AML-193 (cell line): ENCODE measurements at regions not wholly inside any gene's neighbourhood (a gene's known extent, or its start where the extent isn't known, plus 50 kb on each side); places are given as distances from the start of the nearest gene placed in this dataset.
"Not testable (repeated sequence)": the region's sequence is repeated elsewhere in the genome, so short reads cannot be mapped to it uniquely, and the experiment has no call there.

Experiments used
- DNase-seq, 2 experiments: peaks; one replicate each; lab custom pipeline; 2025; lab: John Stamatoyannopoulos, UW

DNA sequence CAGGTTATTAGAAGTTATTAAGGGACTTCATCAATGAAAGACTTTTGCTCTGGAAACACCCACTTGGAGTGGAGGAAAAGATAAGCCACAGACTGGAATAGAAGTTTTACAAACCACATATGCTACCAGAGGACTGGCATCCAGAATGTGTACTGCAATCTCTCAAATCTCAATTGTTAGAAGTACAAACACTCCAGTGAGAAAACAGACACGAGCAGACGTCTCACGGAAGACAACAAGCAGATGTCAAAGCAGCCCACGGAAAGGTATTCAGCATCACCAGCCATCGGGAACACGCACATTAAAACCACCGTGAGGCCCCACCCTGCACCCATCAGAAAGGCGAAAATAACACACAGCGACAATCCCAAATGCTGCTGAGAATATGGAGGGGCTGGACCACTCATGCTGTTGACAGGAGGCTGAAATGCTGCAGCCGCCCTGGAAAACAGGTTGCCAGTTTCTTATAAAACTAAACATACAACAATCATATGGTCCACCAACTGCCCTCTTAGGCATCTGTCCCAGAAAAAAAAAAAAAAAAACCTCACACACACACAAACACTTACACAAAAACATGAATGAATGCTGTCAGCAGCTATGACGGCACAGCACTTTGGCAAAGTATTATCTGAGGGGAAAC is 131.9 kb upstream of the SFSWAP start:
- DNase-seq = no peak

DNA sequence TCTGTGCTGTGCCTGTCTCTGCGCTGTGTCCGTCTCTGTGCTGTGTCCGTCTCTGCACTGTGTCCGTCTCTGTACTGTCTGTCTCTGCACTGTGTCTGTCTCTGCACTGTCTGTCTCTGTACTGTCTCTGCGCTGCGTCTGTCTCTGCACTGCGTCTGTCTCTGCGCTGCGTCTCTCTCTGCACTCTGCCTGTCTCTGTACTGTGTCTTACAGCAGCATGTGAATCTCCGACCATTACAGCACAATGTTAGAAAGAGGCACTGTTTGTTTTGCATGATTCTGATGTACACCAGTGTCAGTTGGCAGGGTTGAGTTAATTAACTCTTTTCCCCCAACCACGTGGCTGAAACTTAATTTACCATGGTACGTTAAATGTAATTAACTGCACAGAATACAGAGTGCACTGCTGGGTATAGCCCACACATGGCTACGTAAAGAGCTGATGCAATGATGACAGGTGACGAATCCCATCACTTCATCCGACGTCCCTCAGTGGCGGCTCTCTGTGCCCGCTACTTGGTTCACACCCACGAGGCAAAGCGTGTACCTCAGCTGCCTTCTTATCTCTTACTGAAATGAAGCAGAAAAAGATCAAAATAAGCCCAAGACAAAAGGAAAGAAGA is 127.7 kb upstream of the SFSWAP start:
- no peak for DNase-seq

DNA sequence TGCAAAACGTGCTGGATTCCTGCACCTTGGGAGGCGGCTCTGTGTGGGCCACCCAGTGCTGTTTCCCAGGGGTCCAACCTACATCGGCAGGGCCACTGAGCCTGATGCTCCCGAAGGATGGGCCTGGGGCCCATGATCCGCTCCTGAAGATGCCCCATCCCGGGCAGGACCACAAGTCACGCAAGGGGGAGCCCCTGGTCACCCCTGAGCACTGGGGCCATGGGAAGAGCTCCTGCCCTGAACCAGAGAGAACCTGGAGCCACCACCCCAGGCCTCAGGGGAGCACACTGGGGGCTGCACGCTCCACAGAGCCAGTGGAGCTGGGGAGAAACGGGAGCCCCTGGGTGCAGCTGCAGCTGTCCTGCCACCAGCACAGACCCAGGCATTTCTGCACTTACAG is 124.6 kb upstream of the SFSWAP start:
- no peak for DNase-seq

DNA sequence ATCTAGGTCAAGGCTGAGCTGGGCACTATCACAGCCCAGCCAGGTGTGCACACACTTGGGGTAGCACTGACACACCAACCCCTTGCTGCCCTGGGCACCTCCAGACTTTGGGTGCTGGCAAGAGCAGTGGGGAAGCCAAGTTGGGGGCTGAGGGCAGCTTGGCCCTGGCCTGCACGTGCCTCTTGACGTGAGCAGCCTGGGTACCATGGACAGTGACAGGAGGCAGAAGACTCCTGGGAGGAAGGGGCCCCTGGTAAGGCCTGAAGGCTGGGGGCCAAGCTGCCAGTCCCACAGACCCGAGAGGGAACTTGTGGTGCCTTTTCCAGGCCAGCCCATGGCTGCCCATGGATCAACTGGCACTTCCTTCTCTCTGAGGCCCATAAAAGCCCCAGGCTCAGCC is 124.1 kb upstream of the SFSWAP start:
- no peak for DNase-seq

DNA sequence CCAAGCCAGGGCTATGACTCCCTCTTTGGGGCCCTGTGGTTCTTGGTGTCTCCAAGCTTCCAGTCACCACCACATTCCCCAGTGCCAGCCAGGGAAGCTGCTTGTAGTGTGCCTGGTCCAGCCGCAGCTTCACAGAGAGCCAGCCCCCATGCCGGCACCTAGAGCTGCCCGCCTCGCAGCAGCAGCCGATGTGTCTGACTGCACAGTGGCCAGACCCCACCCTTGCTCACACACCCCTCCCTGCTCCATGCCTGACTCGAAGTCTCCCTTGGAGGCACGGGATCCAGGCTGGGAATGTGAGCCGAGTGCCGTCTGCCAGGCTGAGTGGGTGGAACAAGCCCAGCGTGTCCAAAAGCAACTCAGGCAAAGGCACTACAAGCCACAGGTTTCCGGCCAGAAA is 123.3 kb upstream of the SFSWAP start:
- no peak for DNase-seq

DNA sequence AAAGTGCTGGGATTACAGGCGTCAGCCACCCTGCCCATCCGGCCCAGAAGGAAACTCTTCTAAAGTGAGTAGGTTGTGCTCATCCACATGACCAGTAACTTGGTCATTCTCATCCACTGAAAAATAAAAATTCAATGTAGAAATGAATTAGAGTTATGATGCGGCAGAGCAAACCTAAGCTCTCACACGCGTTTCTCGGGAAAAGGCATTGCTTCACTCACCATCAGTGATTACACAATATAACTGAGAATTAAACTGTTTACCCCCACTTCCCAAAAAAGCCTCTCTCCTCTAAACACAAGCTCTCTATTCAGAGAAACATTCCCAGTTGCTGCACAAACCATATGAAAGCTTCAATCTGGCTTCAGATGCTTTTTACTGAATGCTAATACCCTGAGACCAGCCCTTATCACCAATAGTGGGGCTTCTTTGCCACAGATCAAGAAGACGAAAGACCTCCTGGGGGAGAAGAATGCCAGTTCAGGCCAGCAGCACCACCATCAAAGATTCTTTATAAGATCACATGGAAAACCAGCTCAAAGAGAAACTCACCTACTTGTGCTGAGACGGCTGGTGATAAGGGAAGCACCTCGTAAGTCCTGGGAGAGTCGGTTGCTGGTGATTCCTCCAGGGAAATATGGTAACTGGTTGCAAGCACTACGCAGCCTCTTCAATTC is 121.5 kb upstream of the SFSWAP start:
- DNase-seq = no peak

DNA sequence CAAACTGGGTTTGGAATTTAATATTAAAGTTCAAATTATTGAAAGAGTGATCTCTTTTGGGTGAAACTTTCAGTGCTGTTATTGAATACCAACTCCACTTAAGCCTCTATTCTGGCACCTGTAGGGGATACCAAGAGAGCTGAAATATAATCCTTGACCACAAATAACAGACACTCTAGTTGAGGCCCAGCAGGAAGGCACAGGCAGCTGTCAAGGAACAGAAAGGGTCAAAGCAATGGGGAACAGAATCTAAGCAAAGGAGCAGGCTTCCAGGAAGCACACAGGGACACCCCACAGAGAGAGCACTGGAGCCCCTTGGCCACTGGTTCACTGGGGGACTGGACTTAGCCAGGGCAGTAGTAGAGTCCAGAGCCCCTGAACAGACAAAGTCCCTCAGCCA is 120.9 kb upstream of the SFSWAP start:
- no peak for DNase-seq

DNA sequence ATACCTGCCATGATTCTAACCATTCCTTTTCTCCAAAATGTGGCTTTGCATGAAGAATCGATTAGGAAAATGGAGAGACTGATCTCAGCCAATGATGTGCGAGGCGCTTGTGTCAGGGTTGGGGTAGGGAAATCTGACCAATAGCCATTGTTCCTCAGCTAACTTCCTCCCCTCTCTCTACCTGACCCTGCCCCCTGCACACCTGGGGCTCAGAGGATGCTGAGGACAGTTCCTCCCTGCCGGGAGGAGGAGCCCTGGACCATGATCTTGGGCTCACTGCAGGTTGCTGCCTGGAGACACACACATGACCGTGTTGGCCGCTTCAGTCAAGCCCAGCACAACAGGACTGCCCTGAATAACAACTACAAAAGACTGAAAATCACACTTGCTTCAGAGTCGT is 119.8 kb upstream of the SFSWAP start:
- DNase-seq = no peak

DNA sequence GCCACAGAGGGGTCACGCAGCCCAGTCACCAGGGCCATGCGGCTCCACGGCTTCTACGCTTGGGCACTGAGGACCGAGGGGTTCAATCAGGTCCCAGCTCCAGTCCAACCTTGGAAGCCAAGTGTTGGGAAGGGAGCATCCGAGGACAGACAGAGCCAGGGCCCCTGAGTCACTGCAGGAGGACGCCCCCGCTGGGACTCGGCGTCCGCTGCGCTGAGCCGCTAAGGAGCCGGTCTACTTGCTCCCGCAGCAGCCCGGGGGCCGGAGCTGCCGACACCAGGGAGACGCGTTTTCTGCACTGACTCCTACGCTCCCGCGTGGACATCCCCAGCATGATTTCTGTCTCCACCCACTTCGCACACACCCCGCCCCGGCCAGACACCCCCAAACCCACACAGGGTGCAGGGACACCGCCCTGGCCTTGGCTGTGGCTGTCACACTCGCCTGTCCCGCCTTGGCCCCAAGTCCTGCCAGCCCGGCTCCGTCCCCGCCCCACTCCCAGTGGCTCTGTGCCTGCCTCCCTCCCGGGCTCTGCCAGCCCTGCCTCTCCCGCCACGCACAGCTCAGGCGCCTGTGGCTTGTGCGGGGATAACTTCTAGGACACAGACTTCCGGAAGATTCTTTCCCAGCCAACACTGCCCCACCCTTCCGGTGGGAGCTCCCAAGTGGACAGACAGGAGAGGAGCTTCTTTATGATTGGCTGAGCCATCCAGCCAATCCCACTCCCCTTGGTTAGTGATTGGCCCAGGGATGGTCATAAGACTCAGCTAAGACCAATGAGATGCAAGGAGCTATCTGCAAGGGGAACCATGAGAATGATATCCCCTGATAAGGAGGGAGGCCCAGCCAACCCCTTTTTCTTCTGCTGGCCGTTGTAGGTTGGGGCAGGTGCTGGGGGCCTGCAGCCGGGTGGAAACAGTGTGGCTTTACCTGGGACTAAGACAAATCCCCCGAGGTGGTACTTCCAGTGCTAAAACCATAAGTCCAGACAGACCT is 118.9 kb upstream of the SFSWAP start:
- no peak for DNase-seq

DNA sequence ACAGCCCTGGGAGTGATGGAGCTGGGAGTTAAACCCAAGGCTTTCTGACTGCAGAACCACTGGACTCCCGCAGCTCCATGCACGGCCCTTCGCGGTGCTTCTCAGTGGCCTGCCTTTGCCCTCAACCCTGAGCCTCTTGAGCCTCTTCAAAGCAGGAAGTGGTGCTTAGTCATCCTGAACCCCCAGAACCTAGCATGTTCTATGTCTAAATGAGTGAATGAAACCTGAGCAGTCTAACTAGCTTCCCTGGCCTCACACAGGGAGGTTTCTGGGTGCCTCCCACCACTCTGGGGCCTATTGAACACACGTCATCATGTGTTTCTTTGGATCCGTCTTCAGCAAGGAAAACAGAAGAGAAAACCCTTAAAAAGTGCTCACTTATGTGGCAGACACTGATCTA is 117.9 kb upstream of the SFSWAP start:
- no peak for DNase-seq

DNA sequence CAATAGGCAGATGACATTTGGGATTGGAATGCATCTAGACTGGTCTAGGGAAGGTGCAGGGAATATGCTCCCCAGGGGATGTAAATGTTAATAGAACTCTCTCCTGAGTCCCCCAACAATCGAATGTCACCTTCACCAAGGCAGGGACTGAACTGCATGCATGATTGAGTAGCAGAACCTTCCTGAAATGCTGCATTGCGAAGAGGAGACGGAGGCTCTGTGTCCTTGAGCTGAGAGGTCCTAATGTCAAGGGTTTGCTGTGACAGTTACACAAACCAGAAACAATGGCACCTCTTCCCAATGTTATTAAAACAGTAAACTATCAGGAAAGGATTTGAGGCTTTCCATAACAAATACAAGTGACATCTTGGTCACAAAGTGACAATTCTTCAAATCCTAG is 117.5 kb upstream of the SFSWAP start:
- DNase-seq = no peak

DNA sequence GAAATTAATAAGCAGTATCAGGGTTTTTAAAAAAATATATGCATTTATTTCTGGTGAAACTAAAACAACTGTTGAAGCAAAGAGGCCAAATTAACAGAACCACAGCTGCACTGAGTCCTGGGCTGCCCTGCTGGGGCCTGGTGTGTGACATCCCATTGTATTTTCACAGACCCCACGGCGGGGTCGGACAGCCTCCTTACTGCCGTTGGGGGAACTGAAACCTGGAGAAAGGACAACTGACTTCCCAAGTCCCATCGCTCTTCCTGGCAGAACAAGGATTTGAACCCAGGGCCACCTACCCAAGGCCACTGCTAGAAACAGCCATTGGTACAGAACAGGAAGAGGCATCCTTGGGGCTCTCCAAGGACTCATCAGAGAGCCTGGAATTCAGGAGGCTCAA is 114.8 kb upstream of the SFSWAP start:
- DNase-seq = no peak

DNA sequence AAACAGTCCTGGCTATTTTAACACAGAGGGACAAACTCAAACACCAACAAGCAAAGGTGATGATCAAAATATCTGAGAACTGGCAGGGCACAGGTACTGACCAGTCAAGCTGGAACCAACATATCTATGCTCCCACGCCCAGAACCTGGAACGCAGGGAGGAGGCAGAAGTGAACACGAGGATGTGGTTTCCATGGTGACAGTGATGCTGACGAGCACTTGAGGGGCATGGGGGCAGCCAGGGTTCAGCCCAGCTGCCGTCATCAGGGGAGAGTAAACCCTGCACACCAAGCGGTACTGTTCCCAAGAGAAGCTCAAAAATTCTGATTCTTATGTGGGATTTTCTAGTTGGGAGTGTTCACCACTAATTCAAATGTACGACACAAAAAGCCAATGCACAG is 113.6 kb upstream of the SFSWAP start:
- DNase-seq = no peak

DNA sequence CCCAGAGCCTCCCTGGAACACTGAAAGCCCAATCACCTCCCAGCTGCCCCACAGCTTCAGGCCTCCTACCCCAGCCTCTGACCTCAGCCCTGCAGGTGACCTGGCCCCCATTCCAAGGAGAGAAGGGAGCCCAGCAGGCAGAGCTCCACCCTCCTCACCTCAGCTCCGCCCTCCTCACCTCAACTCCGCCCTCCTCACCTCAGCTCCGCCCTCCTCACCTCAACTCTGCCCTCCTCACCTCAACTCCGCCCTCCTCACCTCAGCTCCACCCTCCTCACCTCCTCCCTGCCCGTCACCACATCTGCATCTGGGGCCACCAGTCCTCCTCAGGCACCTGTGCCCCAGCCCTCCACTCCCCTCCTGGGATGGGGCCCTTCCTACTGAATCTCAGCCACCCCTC is 112.2 kb upstream of the SFSWAP start:
- DNase-seq = no peak

DNA sequence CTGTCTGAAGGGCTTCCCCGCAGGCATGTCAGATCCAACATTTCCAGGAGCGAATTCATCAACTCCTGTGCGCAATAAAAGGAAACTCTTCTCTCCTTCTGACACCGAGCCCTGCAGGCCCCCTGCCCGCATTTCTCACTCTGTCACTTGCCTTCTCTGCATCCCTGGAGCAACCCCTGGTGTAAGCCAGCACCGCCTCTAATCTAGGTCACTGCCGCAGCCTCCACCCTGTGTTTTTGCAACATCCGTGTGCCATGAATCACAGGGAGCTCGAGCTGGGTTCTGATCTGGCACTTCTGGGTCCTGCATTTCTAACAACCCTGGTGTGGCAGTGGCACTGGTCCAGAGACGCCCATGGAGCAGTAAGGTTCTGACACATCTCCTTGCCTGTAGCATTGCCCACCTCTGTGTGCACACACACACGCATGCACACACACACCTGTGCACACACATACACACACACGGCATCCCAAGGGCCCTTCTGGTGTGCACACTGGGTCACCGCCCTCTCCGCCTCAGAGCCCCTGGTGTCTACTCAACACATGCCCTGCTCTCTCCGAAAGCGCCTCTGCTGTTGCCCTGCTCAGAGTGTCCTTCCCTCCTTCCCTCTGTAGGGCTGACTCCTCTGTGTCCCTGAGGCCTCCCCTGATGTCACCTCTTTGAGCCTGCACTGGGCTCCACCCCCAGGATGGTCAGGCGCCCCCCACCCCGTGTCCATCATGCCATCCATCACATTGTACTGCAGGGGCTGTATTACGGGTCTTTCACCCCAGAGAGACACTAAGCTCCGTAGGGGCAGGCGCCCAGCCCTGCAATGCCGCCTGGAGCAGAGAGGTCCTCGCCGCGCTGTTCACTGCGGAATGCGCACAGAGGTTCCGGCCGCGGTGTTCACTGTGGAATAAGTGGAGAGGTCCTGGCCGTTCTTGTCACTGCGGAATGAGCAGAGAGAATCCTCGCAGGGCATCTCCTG is 111.4 kb upstream of the SFSWAP start:
- no peak for DNase-seq

DNA sequence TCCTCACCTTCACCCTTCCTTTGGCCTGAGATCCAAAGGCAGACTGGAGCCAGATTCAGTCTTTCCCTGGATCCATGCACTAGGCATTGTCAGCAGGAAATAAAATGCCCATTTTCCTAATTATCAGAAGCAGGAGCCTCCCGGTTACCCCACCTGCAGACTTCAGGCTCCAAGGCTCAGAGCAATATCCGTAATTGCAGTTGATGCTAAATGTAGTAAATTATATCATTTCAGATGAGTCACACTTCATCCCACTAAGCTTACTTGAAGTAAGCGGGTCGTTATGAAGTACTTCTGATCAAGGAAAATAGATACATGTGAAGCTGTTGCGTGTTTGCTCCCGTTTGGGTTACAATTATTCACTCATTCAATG is 110.7 kb upstream of the SFSWAP start:
- no peak for DNase-seq

DNA sequence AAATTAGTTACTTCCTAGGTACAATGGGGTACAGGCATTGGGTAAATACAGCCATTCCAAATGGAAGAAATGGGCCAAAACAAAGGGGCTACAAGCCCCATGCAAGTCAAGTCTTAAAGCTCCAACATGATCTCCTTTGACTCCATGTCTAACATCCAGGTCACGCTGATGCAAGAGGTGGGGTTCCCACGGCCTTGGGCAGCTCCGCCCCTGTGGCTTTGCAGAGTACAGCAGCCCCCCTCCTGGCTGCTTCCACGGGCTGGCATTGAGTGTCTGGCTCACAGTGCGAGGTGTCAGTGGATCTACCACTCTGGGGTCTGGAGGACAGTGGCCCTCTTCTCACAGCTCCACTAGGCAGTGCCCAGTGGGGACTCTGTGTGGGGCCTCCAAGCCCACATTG is 109.4 kb upstream of the SFSWAP start:
- DNase-seq = not testable (repeated sequence)

DNA sequence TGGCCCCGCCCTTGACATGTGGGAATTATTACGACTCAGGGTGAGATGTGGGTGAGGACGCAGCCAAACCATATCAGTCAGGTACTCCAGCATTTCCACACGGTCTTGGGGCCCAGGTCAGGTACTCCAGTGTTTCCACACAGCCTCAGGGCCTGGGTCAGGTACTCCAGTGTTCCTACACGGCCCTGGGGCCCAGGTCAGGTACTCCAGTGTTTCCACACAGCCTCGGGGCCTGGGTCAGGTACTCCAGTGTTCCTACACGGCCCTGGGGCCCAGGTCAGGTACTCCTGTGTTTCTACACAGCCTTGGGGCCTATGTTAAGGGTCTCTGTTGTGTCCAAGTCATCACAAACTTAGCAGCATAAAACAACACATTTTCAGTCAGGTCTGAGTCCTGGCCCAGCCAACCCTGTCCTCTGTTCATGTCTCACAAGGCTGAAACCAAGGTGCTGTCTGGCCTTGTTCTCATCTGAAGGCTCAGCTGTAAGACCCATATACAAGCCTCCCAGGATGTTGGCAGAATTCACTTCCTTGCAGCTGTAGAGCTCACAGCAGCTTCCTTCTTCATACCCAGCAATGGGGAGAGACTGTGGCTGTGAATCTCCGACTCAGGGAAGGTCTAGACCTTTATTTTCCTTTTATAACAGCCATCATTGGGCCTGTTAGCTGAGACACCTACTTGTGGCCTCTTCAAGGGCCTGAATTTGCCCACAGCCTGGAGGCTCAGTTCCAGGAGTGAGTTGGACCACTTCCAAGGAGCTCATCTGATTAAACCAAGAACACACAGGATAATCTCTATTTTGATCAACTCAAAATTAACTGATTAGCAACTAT is 107.6 kb upstream of the SFSWAP start:
- no peak for DNase-seq

DNA sequence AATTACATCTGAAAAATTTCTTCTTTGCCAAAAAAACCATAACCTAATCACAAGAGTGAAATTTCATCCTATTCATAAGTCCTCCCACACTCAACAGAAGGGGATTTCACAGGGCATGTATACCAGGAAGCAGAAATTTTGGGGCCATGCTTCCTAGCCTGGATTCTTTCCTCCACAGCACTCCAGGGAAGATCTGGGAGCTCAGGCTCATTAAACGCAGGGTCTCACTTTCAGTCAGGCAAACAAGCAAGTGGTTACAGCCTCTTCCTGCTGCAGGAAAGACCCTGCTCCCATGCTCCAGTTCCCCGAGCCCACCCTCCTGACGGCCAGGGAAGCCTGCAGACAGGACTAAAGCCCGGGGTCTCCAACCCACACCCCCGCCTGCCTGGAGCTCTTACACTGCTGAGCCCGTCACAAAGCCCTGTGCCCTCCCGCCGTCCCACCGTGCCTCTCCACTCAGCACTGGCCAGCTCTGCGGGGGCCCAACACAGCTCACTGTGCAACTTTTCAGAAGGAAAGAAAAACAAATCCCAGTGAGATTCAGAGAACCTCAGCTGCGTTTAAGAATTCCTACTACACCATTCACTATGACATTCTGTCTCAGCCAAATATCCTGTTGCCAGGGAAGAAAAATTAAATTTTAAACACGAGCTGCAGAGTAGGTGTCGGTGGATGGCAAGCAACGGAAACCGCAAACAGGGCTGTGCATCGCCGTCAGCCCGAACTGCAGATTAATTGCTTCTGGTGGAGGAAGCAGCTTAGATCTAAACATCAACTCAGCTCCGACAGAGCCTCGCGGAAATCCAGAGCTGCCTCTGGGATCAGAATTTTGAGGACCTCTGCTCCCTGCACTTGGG is 106.7 kb upstream of the SFSWAP start:
- DNase-seq = no peak
